Choroid plexus epithelial cell (primary cell): ENCODE measurements at regions not wholly inside any gene's neighbourhood (a gene's known extent, or its start where the extent isn't known, plus 50 kb on each side); places are given as distances from the start of the nearest gene placed in this dataset.

Experiments used
- DNase-seq: peaks from one replicate; pipeline ENCODE4 v3.0.0-alpha.2; 2010; ENCODE audit warnings: low read depth
- H3K4me3 ChIP-seq: 2 replicates; pipeline ENCODE4 v1.5.1; 2011; ENCODE audit warnings: low read depth, mild to moderate bottlenecking, control low read depth, low read length, moderate library complexity
- CTCF ChIP-seq: conservative IDR thresholded peaks from 2 replicates; pipeline ENCODE4 v1.5.1; 2011; ENCODE audit warnings: low read depth, mild to moderate bottlenecking, control low read depth, inconsistent platforms, low read length, moderate library complexity

- TF ChIP-seq CTCF: no peak
- DNase-seq: no peak
- no peak overlapping the region for H3K4me3 ChIP-seq
Observed at GRCh38 chr4:37146260-37146659, 98.3 kb upstream of the NWD2 start.

GRCh38 chr4:37157476-37158167 lies 86.9 kb upstream of the NWD2 start:
- no peak for DNase-seq
- TF ChIP-seq CTCF: no peak
- H3K4me3 ChIP-seq: no peak overlapping the region

DNA sequence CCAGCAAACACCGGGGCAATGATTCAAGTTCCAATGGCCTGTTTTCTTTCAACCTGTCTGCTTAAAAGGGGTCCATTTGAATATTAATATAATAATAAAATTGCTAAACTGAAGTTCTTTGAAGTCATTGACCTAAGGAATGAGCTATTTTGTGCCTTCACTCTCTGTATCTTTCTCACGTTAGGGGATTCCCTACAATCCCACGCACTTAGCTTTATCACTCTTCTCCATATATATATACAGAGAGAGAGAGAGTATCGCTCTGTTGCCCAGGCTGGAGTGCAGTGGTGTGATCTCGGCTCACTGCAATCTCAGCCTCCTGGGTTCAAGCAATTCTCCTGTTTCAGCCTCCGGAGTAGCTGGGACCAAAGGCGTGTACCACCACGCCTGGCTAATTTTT lies 83.9 kb upstream of the NWD2 start:
- no peak for TF ChIP-seq CTCF
- H3K4me3 ChIP-seq: no peak overlapping the region
- DNase-seq: no peak

DNA sequence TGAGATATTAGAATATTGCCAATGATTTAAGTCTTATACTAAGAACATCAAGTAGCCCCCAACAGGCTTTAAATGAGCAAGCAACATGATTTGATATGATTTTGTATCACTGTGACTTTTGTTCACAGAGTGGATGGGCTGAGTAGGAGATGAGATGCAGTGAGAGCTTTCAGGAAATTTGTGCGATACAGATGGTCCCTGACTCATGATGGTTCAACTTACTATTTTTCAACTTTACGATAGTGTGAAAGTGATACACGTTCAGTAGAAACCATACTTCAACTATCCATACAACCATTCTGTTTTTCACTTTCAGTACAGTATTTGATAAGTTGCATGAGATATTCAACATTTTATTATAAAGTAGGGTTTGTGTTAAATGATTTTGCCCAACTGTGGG lies 78.7 kb upstream of the NWD2 start:
- no peak for TF ChIP-seq CTCF
- no peak overlapping the region for H3K4me3 ChIP-seq
- DNase-seq: no peak

- no peak overlapping the region for H3K4me3 ChIP-seq
- no peak for TF ChIP-seq CTCF
- DNase-seq: no peak
Observed at GRCh38 chr4:37169956-37170355, 74.6 kb upstream of the NWD2 start.

GRCh38 chr4:37188100-37188499 lies 56.4 kb upstream of the NWD2 start:
- DNase-seq: no peak
- no peak for TF ChIP-seq CTCF
- H3K4me3 ChIP-seq: no peak overlapping the region
